GM19372 (cell line): ENCODE measurements at regions not wholly inside any gene's neighbourhood (a gene's known extent, or its start where the extent isn't known, plus 50 kb on each side); places are given as distances from the start of the nearest gene placed in this dataset.
"Not testable (repeated sequence)": the region's sequence is repeated elsewhere in the genome, so short reads cannot be mapped to it uniquely, and the experiment has no call there.

Source experiments
- ATAC-seq: cut with Tn5 transposase; IDR thresholded peaks from one replicate; pipeline ENCODE4 v1.9.1; 2021; ENCODE audit warnings: mild to moderate bottlenecking, low read depth, moderate library complexity; ENCODE audit not compliant: unreplicated experiment

- peak; percentile 92 for ATAC-seq
Measured at GRCh38 chr9:89690334-89690912, 85.6 kb downstream of the GADD45G start.

- ATAC-seq: no peak
Measured at GRCh38 chr9:89695441-89695891, 90.7 kb downstream of the GADD45G start.

GRCh38 chr9:89695979-89696378 lies 91.2 kb downstream of the GADD45G start:
- not testable (repeated sequence) for ATAC-seq

GRCh38 chr9:89696780-89697179 lies 92.0 kb downstream of the GADD45G start:
- ATAC-seq: no peak

GRCh38 chr9:89697553-89697952 lies 92.7 kb downstream of the GADD45G start:
- ATAC-seq: no peak

- ATAC-seq: no peak
Measured at GRCh38 chr9:89698411-89699005, 93.7 kb downstream of the GADD45G start.

- no peak for ATAC-seq
Measured at GRCh38 chr9:89699646-89700045, 94.8 kb downstream of the GADD45G start.

GRCh38 chr9:89701221-89701798 lies 96.5 kb downstream of the GADD45G start:
- peak; percentile 78 for ATAC-seq

- ATAC-seq: no peak
Measured at GRCh38 chr9:89702401-89702800, 97.6 kb downstream of the GADD45G start.

GRCh38 chr9:89705651-89706050 lies 100.8 kb downstream of the GADD45G start:
- ATAC-seq: no peak

GRCh38 chr9:89706086-89706485 lies 101.3 kb downstream of the GADD45G start:
- ATAC-seq: no peak

- ATAC-seq: no peak
Measured at GRCh38 chr9:89706731-89707191, 101.9 kb downstream of the GADD45G start.

GRCh38 chr9:89710697-89711096 lies 105.9 kb downstream of the GADD45G start:
- no peak for ATAC-seq

- no peak for ATAC-seq
Measured at GRCh38 chr9:89711866-89712265, 107.1 kb downstream of the GADD45G start.

GRCh38 chr9:89712283-89712682 lies 107.5 kb downstream of the GADD45G start:
- no peak for ATAC-seq

- no peak for ATAC-seq
Measured at GRCh38 chr9:89714321-89714720, 109.5 kb downstream of the GADD45G start.

- no peak for ATAC-seq
Measured at GRCh38 chr9:89715318-89715858, 110.6 kb downstream of the GADD45G start.

- ATAC-seq: no peak
Measured at GRCh38 chr9:89715881-89716280, 111.1 kb downstream of the GADD45G start.

- ATAC-seq: no peak
Measured at GRCh38 chr9:89716559-89716958, 111.7 kb downstream of the GADD45G start.

GRCh38 chr9:89718176-89718575 lies 113.4 kb downstream of the GADD45G start:
- ATAC-seq: no peak

GRCh38 chr9:89718651-89719050 lies 113.8 kb downstream of the GADD45G start:
- ATAC-seq: no peak

- ATAC-seq: no peak
Measured at GRCh38 chr9:89719202-89719601, 114.4 kb downstream of the GADD45G start.
